Osteoblast (primary cell): ENCODE measurements at regions not wholly inside any gene's neighbourhood (a gene's known extent, or its start where the extent isn't known, plus 50 kb on each side); places are given as distances from the start of the nearest gene placed in this dataset.

ENCODE experiments used
- DNase-seq: peaks from one replicate; pipeline ENCODE4 v3.0.0; 2011; ENCODE audit warnings: low spot score, mixed read lengths; ENCODE audit not compliant: insufficient read length; ENCODE audit errors: missing footprints
- H2AFZ ChIP-seq: 2 replicates; pipeline ENCODE4 v1.6.0; 2011; ENCODE audit warnings: mild to moderate bottlenecking, low read length
- H3K27ac ChIP-seq: 2 replicates; pipeline ENCODE4 v1.5.1; 2011; ENCODE audit warnings: mild to moderate bottlenecking, low read depth, low read length, moderate library complexity
- H3K27me3 ChIP-seq: 2 replicates; pipeline ENCODE4 v1.6.0; 2012; ENCODE audit warnings: mild to moderate bottlenecking, control low read depth, inconsistent platforms, low read length, moderate library complexity; ENCODE audit not compliant: insufficient read depth
- H3K36me3 ChIP-seq: 2 replicates; pipeline ENCODE4 v1.5.1; 2011; ENCODE audit warnings: mild to moderate bottlenecking, low read length, control low read depth, moderate library complexity; ENCODE audit not compliant: insufficient read depth
- H3K4me1 ChIP-seq: 2 replicates; pipeline ENCODE4 v1.5.1; 2011; ENCODE audit warnings: mild to moderate bottlenecking, low read length, control low read depth, moderate library complexity; ENCODE audit not compliant: insufficient read depth
- H3K4me2 ChIP-seq: 2 replicates; pipeline ENCODE4 v1.6.0; 2011; ENCODE audit warnings: mild to moderate bottlenecking, low read length; ENCODE audit not compliant: insufficient read depth
- H3K4me3 ChIP-seq: fragments of 200-600 bp; sonication (generic); 3 replicates; pipeline ENCODE4 v1.5.1; 2012; ENCODE audit warnings: mild to moderate bottlenecking, low read length, inconsistent platforms; ENCODE audit not compliant: insufficient read depth
- H3K79me2 ChIP-seq: 2 replicates; pipeline ENCODE4 v1.6.0; 2012; ENCODE audit warnings: mild to moderate bottlenecking, low read length, control low read depth, inconsistent platforms; ENCODE audit not compliant: insufficient read depth
- H3K9me3 ChIP-seq: 2 replicates; pipeline ENCODE4 v1.5.1; 2011; ENCODE audit warnings: low read depth, low read length, control low read depth
- H4K20me1 ChIP-seq: 2 replicates; pipeline ENCODE4 v1.6.0; 2012; ENCODE audit warnings: mild to moderate bottlenecking, low read length, control low read depth; ENCODE audit not compliant: insufficient read depth
- CTCF ChIP-seq: IDR thresholded peaks from 2 replicates; pipeline ENCODE4 v1.5.1; 2011; ENCODE audit warnings: mild to moderate bottlenecking, low read depth, low read length, moderate library complexity; ENCODE audit errors: extremely low read depth

GRCh38 chr15:96466389-96466947, 136.0 kb downstream of the NR2F2 start:
- Histone ChIP-seq H4K20me1 (no peaks in the 10 kb centered on the region), H3K4me3 (no peak overlapping the region), H3K36me3 (no peaks in the 10 kb centered on the region), H3K4me2 (no peak overlapping the region), H3K27ac (no peak overlapping the region), H3K4me1 (no peaks in the 10 kb centered on the region), H3K9me3 (no peaks in the 10 kb centered on the region), H2AFZ (no peak overlapping the region), H3K27me3 (no peaks in the 10 kb centered on the region), H3K79me2 (no peaks in the 10 kb centered on the region)
- DNase-seq, result no peak
- TF ChIP-seq CTCF, result no peak

- DNase-seq, result no peak
- Histone ChIP-seq H3K27ac (no peak overlapping the region), H3K36me3 (no peaks in the 10 kb centered on the region), H4K20me1 (no peaks in the 10 kb centered on the region), H3K4me2 (no peak overlapping the region), H3K27me3 (no peaks in the 10 kb centered on the region), H2AFZ (no peak overlapping the region), H3K9me3 (no peaks in the 10 kb centered on the region), H3K4me1 (no peaks in the 10 kb centered on the region), H3K4me3 (no peak overlapping the region), H3K79me2 (no peaks in the 10 kb centered on the region)
- TF ChIP-seq CTCF, result no peak
These were observed 137.5 kb downstream of the NR2F2 start for GRCh38 chr15:96468036-96468435.

GRCh38 chr15:96470681-96471310, 140.3 kb downstream of the NR2F2 start:
- H3K27ac ChIP-seq, result no peak overlapping the region
- no peaks in the 10 kb centered on the region for H4K20me1 ChIP-seq
- no peaks in the 10 kb centered on the region for H3K79me2 ChIP-seq
- no peaks in the 10 kb centered on the region for H3K4me1 ChIP-seq
- H3K27me3 ChIP-seq, result no peaks in the 10 kb centered on the region
- H3K4me2 ChIP-seq, result no peak overlapping the region
- no peaks in the 10 kb centered on the region for H3K36me3 ChIP-seq
- TF ChIP-seq CTCF, result no peak
- DNase-seq, result no peak
- no peak overlapping the region for H3K4me3 ChIP-seq
- no peak overlapping the region for H2AFZ ChIP-seq
- no peaks in the 10 kb centered on the region for H3K9me3 ChIP-seq

GRCh38 chr15:96472681-96473080, 142.2 kb downstream of the NR2F2 start:
- Histone ChIP-seq H3K4me1 (no peaks in the 10 kb centered on the region), H3K27ac (no peak overlapping the region), H3K4me3 (no peak overlapping the region), H3K36me3 (no peaks in the 10 kb centered on the region), H3K79me2 (no peaks in the 10 kb centered on the region), H2AFZ (no peak overlapping the region), H3K4me2 (no peak overlapping the region), H3K9me3 (no peaks in the 10 kb centered on the region), H3K27me3 (no peaks in the 10 kb centered on the region), H4K20me1 (no peaks in the 10 kb centered on the region)
- no peak for DNase-seq
- no peak for TF ChIP-seq CTCF
